Dendritic cell treated with granulocyte-macrophage colony-stimulating factor and Interleukin-4, amounts not matched to agents 40 ng/mL and 50 ng/mL, for 4 days (primary cell): ENCODE measurements at regions not wholly inside any gene's neighbourhood (a gene's known extent, or its start where the extent isn't known, plus 50 kb on each side); places are given as distances from the start of the nearest gene placed in this dataset.
"Not testable (repeated sequence)": the region's sequence is repeated elsewhere in the genome, so short reads cannot be mapped to it uniquely, and the experiment has no call there.

Source experiments
- H3K27ac Mint-ChIP-seq: one replicate; pipeline ENCODE4 v1.8.0; 2022; ENCODE audit warnings: mild to moderate bottlenecking, mixed read lengths
- H3K27me3 Mint-ChIP-seq: one replicate; pipeline ENCODE4 v1.8.0; 2022; ENCODE audit warnings: mild to moderate bottlenecking, mixed read lengths
- H3K36me3 Mint-ChIP-seq: one replicate; pipeline ENCODE4 v1.8.0; 2022; ENCODE audit warnings: low read depth, mixed read lengths
- H3K4me1 Mint-ChIP-seq: one replicate; pipeline ENCODE4 v1.8.0; 2022; ENCODE audit warnings: low read depth, mixed read lengths
- H3K4me3 Mint-ChIP-seq: one replicate; pipeline ENCODE4 v1.8.0; 2022; ENCODE audit warnings: mild to moderate bottlenecking, moderate library complexity, mixed read lengths
- H3K9me3 Mint-ChIP-seq: one replicate; pipeline ENCODE4 v1.8.0; 2022; ENCODE audit warnings: mixed read lengths
- intact Hi-C: fragments of 100-400 bp; cut with micrococcal nuclease; formaldehyde crosslinking; loops from one replicate; pipeline ENCODE4 v1.15.0; 2022

GRCh38 chr1:224819861-224820260 lies 109.6 kb upstream of the DNAH14 start:
- Mint-ChIP-seq H3K27ac (no peak overlapping the region), H3K27me3 (peaks cover 11% of the 10 kb centered on the region), H3K9me3 (peaks cover 33% of the 10 kb centered on the region), H3K4me3 (no peak overlapping the region), H3K36me3 (no peaks in the 10 kb centered on the region), H3K4me1 (no peaks in the 10 kb centered on the region)
- intact Hi-C loops = no loop called here

GRCh38 chr1:224820341-224820740 lies 109.1 kb upstream of the DNAH14 start:
- H3K9me3 Mint-ChIP-seq = peaks cover 38% of the 10 kb centered on the region
- no peak overlapping the region for H3K27ac Mint-ChIP-seq
- intact Hi-C loops = no loop called here
- H3K4me3 Mint-ChIP-seq = no peak overlapping the region
- H3K4me1 Mint-ChIP-seq = no peaks in the 10 kb centered on the region
- no peaks in the 10 kb centered on the region for H3K36me3 Mint-ChIP-seq
- peaks cover 11% of the 10 kb centered on the region for H3K27me3 Mint-ChIP-seq

- H3K9me3 Mint-ChIP-seq = peaks cover 39% of the 10 kb centered on the region
- H3K36me3 Mint-ChIP-seq, H3K4me3 Mint-ChIP-seq, intact Hi-C loops, H3K4me1 Mint-ChIP-seq, H3K27ac Mint-ChIP-seq: not testable (repeated sequence)
- peaks cover 11% of the 10 kb centered on the region for H3K27me3 Mint-ChIP-seq
Measured at GRCh38 chr1:224821751-224822150, 107.7 kb upstream of the DNAH14 start.

- peaks cover 6% of the 10 kb centered on the region for H3K27me3 Mint-ChIP-seq
- no peak overlapping the region for H3K27ac Mint-ChIP-seq
- no peaks in the 10 kb centered on the region for H3K36me3 Mint-ChIP-seq
- no peak overlapping the region for H3K4me3 Mint-ChIP-seq
- no peaks in the 10 kb centered on the region for H3K4me1 Mint-ChIP-seq
- peaks cover 33% of the 10 kb centered on the region for H3K9me3 Mint-ChIP-seq
- intact Hi-C loops = no loop called here
Measured at GRCh38 chr1:224825525-224826000, 103.9 kb upstream of the DNAH14 start.

GRCh38 chr1:224828691-224829090 lies 100.8 kb upstream of the DNAH14 start:
- Mint-ChIP-seq H3K4me3 (no peak overlapping the region), H3K27ac (no peak overlapping the region), H3K36me3 (no peaks in the 10 kb centered on the region), H3K9me3 (peaks cover 21% of the 10 kb centered on the region), H3K4me1 (no peaks in the 10 kb centered on the region), H3K27me3 (peaks cover 6% of the 10 kb centered on the region)
- intact Hi-C loops = no loop called here

GRCh38 chr1:224831501-224831900 lies 98.0 kb upstream of the DNAH14 start:
- H3K27ac Mint-ChIP-seq = no peak overlapping the region
- intact Hi-C loops = no loop called here
- H3K9me3 Mint-ChIP-seq = peaks cover 10% of the 10 kb centered on the region
- H3K4me1 Mint-ChIP-seq = no peaks in the 10 kb centered on the region
- H3K36me3 Mint-ChIP-seq = no peaks in the 10 kb centered on the region
- peaks cover 6% of the 10 kb centered on the region for H3K27me3 Mint-ChIP-seq
- no peak overlapping the region for H3K4me3 Mint-ChIP-seq

- intact Hi-C loops, H3K27ac Mint-ChIP-seq, H3K4me3 Mint-ChIP-seq, H3K4me1 Mint-ChIP-seq, H3K27me3 Mint-ChIP-seq, H3K36me3 Mint-ChIP-seq: not testable (repeated sequence)
- peaks cover 16% of the 10 kb centered on the region for H3K9me3 Mint-ChIP-seq
Measured at GRCh38 chr1:224839648-224840300, 89.7 kb upstream of the DNAH14 start.

GRCh38 chr1:224841803-224842202 lies 87.7 kb upstream of the DNAH14 start:
- H3K27ac Mint-ChIP-seq, intact Hi-C loops, H3K27me3 Mint-ChIP-seq, H3K4me3 Mint-ChIP-seq, H3K36me3 Mint-ChIP-seq, H3K4me1 Mint-ChIP-seq: not testable (repeated sequence)
- peaks cover 16% of the 10 kb centered on the region for H3K9me3 Mint-ChIP-seq

- intact Hi-C loops = no loop called here
- Mint-ChIP-seq H3K36me3 (no peaks in the 10 kb centered on the region), H3K27ac (no peak overlapping the region), H3K4me3 (no peak overlapping the region), H3K9me3 (peaks cover 8% of the 10 kb centered on the region), H3K4me1 (no peaks in the 10 kb centered on the region), H3K27me3 (no peaks in the 10 kb centered on the region)
Measured at GRCh38 chr1:224846119-224846907, 83.2 kb upstream of the DNAH14 start.

GRCh38 chr1:224850446-224850845 lies 79.0 kb upstream of the DNAH14 start:
- no peaks in the 10 kb centered on the region for H3K27me3 Mint-ChIP-seq
- no peaks in the 10 kb centered on the region for H3K36me3 Mint-ChIP-seq
- H3K4me1 Mint-ChIP-seq = no peaks in the 10 kb centered on the region
- H3K27ac Mint-ChIP-seq = no peak overlapping the region
- H3K9me3 Mint-ChIP-seq = no peaks in the 10 kb centered on the region
- H3K4me3 Mint-ChIP-seq = no peak overlapping the region
- intact Hi-C loops = loop anchor here (5.0 kb wide), 1 partner anchor 148 kb away; no protein-coding TSS in a partner anchor

- Mint-ChIP-seq H3K27me3 (peaks cover 1% of the 10 kb centered on the region), H3K9me3 (no peaks in the 10 kb centered on the region), H3K4me3 (no peak overlapping the region), H3K4me1 (no peaks in the 10 kb centered on the region), H3K27ac (peak overlapping the region; percentile 3), H3K36me3 (no peaks in the 10 kb centered on the region)
- intact Hi-C loops = loop anchor here (5.0 kb wide), 1 partner anchor 149 kb away; no protein-coding TSS in a partner anchor
Measured at GRCh38 chr1:224851210-224851847, 78.1 kb upstream of the DNAH14 start.

GRCh38 chr1:224851848-224852261 lies 77.6 kb upstream of the DNAH14 start:
- H3K4me1 Mint-ChIP-seq = no peaks in the 10 kb centered on the region
- peaks cover 1% of the 10 kb centered on the region for H3K27me3 Mint-ChIP-seq
- H3K27ac Mint-ChIP-seq = peak overlapping the region; percentile 3
- intact Hi-C loops = loop anchor here (5.0 kb wide), 1 partner anchor 150 kb away; no protein-coding TSS in a partner anchor
- H3K4me3 Mint-ChIP-seq = no peak overlapping the region
- no peaks in the 10 kb centered on the region for H3K36me3 Mint-ChIP-seq
- no peaks in the 10 kb centered on the region for H3K9me3 Mint-ChIP-seq

- intact Hi-C loops = loop anchor here (1.0 to 5.0 kb wide), 3 partner anchors 151 to 340 kb away; no protein-coding TSS in a partner anchor
- no peak overlapping the region for H3K27ac Mint-ChIP-seq
- H3K27me3 Mint-ChIP-seq = peaks cover 1% of the 10 kb centered on the region
- H3K4me3 Mint-ChIP-seq = no peak overlapping the region
- H3K9me3 Mint-ChIP-seq = no peaks in the 10 kb centered on the region
- no peaks in the 10 kb centered on the region for H3K36me3 Mint-ChIP-seq
- H3K4me1 Mint-ChIP-seq = no peaks in the 10 kb centered on the region
Measured at GRCh38 chr1:224852901-224853568, 76.4 kb upstream of the DNAH14 start.
